ENCODE measurements at regions not wholly inside any gene's neighbourhood (a gene's known extent, or its start where the extent isn't known, plus 50 kb on each side); places are given as distances from the start of the nearest gene placed in this dataset.

GRCh38 chr9:22279636-22280035, 167.0 kb upstream of the DMRTA1 start:
- Histone ChIP-seq H3K9me3 (no peaks in the 10 kb centered on the region), H3K27me3 (no peaks in the 10 kb centered on the region), H3K4me3 (no peak overlapping the region), H3K36me3 (no peaks in the 10 kb centered on the region), H3K4me1 (no peaks in the 10 kb centered on the region), H3K27ac (no peak overlapping the region)
- WGBS, 2 donors, result 81 to 93% methylated on average over 1 of the region's 1 CpG
- intact Hi-C loops (cut with DNase I), result no loop called here
- TF ChIP-seq POLR2A (IDR thresholded peaks at IDR 0.05), result no peak
- TF ChIP-seq CTCF (IDR thresholded peaks at IDR 0.05), result no peak
- no peak for DNase-seq

- DNase-seq, result no peak
- H3K36me3 ChIP-seq, result no peaks in the 10 kb centered on the region
- H3K4me1 ChIP-seq, result no peaks in the 10 kb centered on the region
- WGBS, 2 donors, result 44 to 57% methylated on average over 1 of the region's 1 CpG
- H3K4me3 ChIP-seq, result no peak overlapping the region
- intact Hi-C loops (cut with DNase I), result no loop called here
- TF ChIP-seq POLR2A (IDR thresholded peaks at IDR 0.05) (no peak), CTCF (IDR thresholded peaks at IDR 0.05) (no peak)
- no peaks in the 10 kb centered on the region for H3K27me3 ChIP-seq
- H3K27ac ChIP-seq, result no peak overlapping the region
- H3K9me3 ChIP-seq, result no peaks in the 10 kb centered on the region
Measured at GRCh38 chr9:22285066-22285465, 161.6 kb upstream of the DMRTA1 start.

GRCh38 chr9:22286661-22287060, 160.0 kb upstream of the DMRTA1 start:
- Histone ChIP-seq H3K9me3 (no peaks in the 10 kb centered on the region), H3K4me1 (no peaks in the 10 kb centered on the region), H3K4me3 (no peak overlapping the region), H3K27ac (no peak overlapping the region), H3K27me3 (no peaks in the 10 kb centered on the region), H3K36me3 (no peaks in the 10 kb centered on the region)
- 67 to 88% methylated on average over 1 of the region's 1 CpG for WGBS, 2 donors
- intact Hi-C loops (cut with DNase I), result no loop called here
- no peak for DNase-seq
- TF ChIP-seq CTCF (IDR thresholded peaks at IDR 0.05) (no peak), POLR2A (IDR thresholded peaks at IDR 0.05) (no peak)

- H3K9me3 ChIP-seq, result no peaks in the 10 kb centered on the region
- no peaks in the 10 kb centered on the region for H3K36me3 ChIP-seq
- H3K27ac ChIP-seq, result no peak overlapping the region
- H3K4me1 ChIP-seq, result no peaks in the 10 kb centered on the region
- WGBS, 2 donors, result 80 to 100% methylated on average over 1 of the region's 1 CpG
- no peak for TF ChIP-seq POLR2A (IDR thresholded peaks at IDR 0.05)
- TF ChIP-seq CTCF (IDR thresholded peaks at IDR 0.05), result no peak
- intact Hi-C loops (cut with DNase I), result no loop called here
- DNase-seq, result no peak
- H3K27me3 ChIP-seq, result no peaks in the 10 kb centered on the region
- H3K4me3 ChIP-seq, result no peak overlapping the region
Measured at GRCh38 chr9:22288661-22289060, 158.0 kb upstream of the DMRTA1 start.

- Histone ChIP-seq H3K27me3 (no peaks in the 10 kb centered on the region), H3K4me1 (no peaks in the 10 kb centered on the region), H3K9me3 (no peaks in the 10 kb centered on the region), H3K36me3 (no peaks in the 10 kb centered on the region), H3K27ac (no peak overlapping the region), H3K4me3 (no peak overlapping the region)
- 11% methylated on average over 2 of the region's 2 CpGs for WGBS, 2 donors
- TF ChIP-seq POLR2A (IDR thresholded peaks at IDR 0.05) (no peak), CTCF (IDR thresholded peaks at IDR 0.05) (peak in 5 of 6 experiments; percentile 38 to 72 (median 44))
- intact Hi-C loops (cut with DNase I), result loop anchor here (5.0 kb wide), 1 partner anchor 145 kb away; no protein-coding TSS in a partner anchor
- no peak for DNase-seq
Measured at GRCh38 chr9:22307013-22307711, 139.5 kb upstream of the DMRTA1 start.

Measured in esophagus squamous epithelium (tissue), 5 donors.